HCT116 (cell line): ENCODE measurements at regions not wholly inside any gene's neighbourhood (a gene's known extent, or its start where the extent isn't known, plus 50 kb on each side); places are given as distances from the start of the nearest gene placed in this dataset.

Experiments used
- EZH2 ChIP-seq: fragments of 200-600 bp; sonication (generic); IDR thresholded peaks from 2 replicates; pipeline ENCODE4 v1.6.1; 2017; ENCODE audit warnings: antibody characterized with exemption, mixed run types
- JUND ChIP-seq: IDR thresholded peaks from 2 replicates; pipeline ENCODE4 v1.6.1; 2012
- POLR2A ChIP-seq: IDR thresholded peaks from 2 replicates; pipeline ENCODE4 v1.7.0; 2011; ENCODE audit warnings: borderline replicate concordance; ENCODE audit not compliant: insufficient read depth, insufficient read length; ENCODE audit errors: extremely low read depth
- POLR2AphosphoS5 ChIP-seq: IDR thresholded peaks from 2 replicates; pipeline ENCODE4 v1.6.1; 2011; ENCODE audit warnings: mild to moderate bottlenecking, low read depth, low read length, moderate library complexity
- SIN3A ChIP-seq: IDR thresholded peaks from 2 replicates; pipeline ENCODE4 v1.6.1; 2012; ENCODE audit warnings: low read depth
- YY1 ChIP-seq: IDR thresholded peaks from 2 replicates; pipeline ENCODE4 v1.6.1; 2011; ENCODE audit warnings: low read length, low read depth, moderate library complexity, mild to moderate bottlenecking; ENCODE audit not compliant: insufficient replicate concordance; ENCODE audit errors: extremely low read depth
- TF ChIP-seq, protein P1 (sequence below): IDR thresholded peaks from 2 replicates; pipeline ENCODE4 v1.6.1; 2012

DNA sequence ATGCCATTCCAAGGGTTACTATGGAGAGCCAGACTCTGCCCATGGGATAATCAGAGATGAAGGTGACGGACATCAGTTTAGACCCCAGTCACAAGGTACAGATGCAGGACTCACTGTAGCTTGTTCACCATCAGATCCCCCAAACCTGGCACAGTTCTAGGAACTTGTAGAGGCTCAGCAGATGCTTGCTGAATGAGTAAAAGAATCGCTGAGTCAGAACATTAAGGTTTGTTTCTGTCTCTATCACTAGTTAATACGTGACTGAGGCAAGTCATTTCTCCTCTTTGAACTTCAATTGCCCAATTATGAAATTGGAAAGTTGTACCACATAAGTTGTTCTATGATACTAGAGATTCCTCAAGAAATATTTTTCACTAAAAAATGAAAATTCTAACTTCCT is 65.1 kb downstream of the PPP1R3C start:
- TF ChIP-seq EZH2 (no peak), POLR2AphosphoS5 (no peak), YY1 (no peak), SIN3A (no peak), POLR2A (no peak), JUND (no peak)
- TF ChIP-seq, protein P1, sequence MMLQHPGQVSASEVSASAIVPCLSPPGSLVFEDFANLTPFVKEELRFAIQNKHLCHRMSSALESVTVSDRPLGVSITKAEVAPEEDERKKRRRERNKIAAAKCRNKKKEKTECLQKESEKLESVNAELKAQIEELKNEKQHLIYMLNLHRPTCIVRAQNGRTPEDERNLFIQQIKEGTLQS = no peak
